OCI-LY3 (cell line): ENCODE measurements at regions not wholly inside any gene's neighbourhood (a gene's known extent, or its start where the extent isn't known, plus 50 kb on each side); places are given as distances from the start of the nearest gene placed in this dataset.

Experiments used
- H2AFZ ChIP-seq: fragments of 200-600, 300-600 bp; shearing (Covaris generic); 2 replicates; pipeline ENCODE4 v1.6.0; 2014; ENCODE audit warnings: antibody characterized with exemption, low read depth, low read length
- H3K27ac ChIP-seq: fragments of 200-600, 300-600 bp; sonication (generic); 2 replicates; pipeline ENCODE4 v1.5.1; 2014; ENCODE audit warnings: mild to moderate bottlenecking, low read length, moderate library complexity, mixed read lengths
- H3K27me3 ChIP-seq: fragments of 200-600, 300-600 bp; sonication (generic); 2 replicates; pipeline ENCODE4 v1.6.1; 2014; ENCODE audit warnings: low read depth, low read length, mixed read lengths
- H3K36me3 ChIP-seq: fragments of 200-600, 300-600 bp; sonication (generic); replicated peaks from 2 replicates; pipeline ENCODE3; 2014; ENCODE audit warnings: low read depth, low read length, mixed read lengths
- H3K4me1 ChIP-seq: fragments of 300-600, 200-600 bp; sonication (generic); 2 replicates; pipeline ENCODE4 v1.6.1; 2014; ENCODE audit warnings: low read length, mixed read lengths
- H3K4me2 ChIP-seq: fragments of 200-600, 300-600 bp; sonication (generic); 2 replicates; pipeline ENCODE4 v1.6.1; 2014; ENCODE audit warnings: low read length, mixed read lengths
- H3K4me3 ChIP-seq: fragments of 300-600, 200-600 bp; sonication (generic); 2 replicates; pipeline ENCODE4 v1.5.1; 2014; ENCODE audit warnings: antibody characterized with exemption, mild to moderate bottlenecking, low read length, moderate library complexity
- H3K79me2 ChIP-seq: fragments of 300-600, 200-600 bp; shearing (Covaris generic); 2 replicates; pipeline ENCODE4 v1.6.1; 2014; ENCODE audit warnings: mild to moderate bottlenecking, low read length, mixed read lengths
- H3K9ac ChIP-seq: fragments of 300-600, 200-600 bp; shearing (Covaris generic); 2 replicates; pipeline ENCODE4 v1.6.0; 2014; ENCODE audit warnings: mild to moderate bottlenecking, low read length, moderate library complexity
- H3K9me3 ChIP-seq: fragments of 200-600, 300-600 bp; shearing (Covaris generic); 2 replicates; pipeline ENCODE4 v1.6.1; 2014; ENCODE audit warnings: low read length, mixed read lengths; ENCODE audit not compliant: insufficient read depth
- H4K20me1 ChIP-seq: fragments of 200-600, 300-600 bp; sonication (generic); 2 replicates; pipeline ENCODE4 v1.6.1; 2016; ENCODE audit warnings: low read length, mixed read lengths; ENCODE audit not compliant: insufficient read depth
- EZH2phosphoT487 ChIP-seq: fragments of 200-600 bp; shearing (Covaris generic); IDR thresholded peaks from 2 replicates; pipeline ENCODE4 v1.6.1; 2018; ENCODE audit warnings: antibody characterized with exemption, mixed run types, low read depth
- TF ChIP-seq, protein P1 (sequence below): fragments of 200-600, 300-600 bp; sonication (generic); IDR thresholded peaks from 2 replicates; pipeline ENCODE4 v1.5.1; 2014; ENCODE audit warnings: antibody characterized with exemption, low read length, low read depth

DNA sequence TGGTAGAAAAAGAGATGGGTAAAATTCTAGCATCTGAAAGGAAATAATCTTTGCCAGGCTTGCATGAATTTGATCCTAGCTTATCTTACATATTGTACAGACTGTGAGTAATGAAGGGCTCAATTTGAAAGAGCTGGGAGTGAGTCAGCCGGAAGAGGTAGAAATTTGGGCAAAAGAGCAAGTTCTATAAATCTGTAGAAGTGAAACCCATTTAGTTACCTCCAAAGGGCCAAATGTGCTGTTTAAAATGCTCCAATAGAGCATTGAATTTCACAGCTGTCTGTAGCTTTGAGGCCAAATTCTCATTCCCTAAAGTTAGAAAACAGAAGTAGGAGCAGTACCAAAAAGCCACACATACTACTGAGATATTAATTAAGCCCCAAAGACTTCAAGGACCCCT lies 466.1 kb downstream of the BTBD3 start:
- no peaks in the 10 kb centered on the region for H3K36me3 ChIP-seq
- H3K4me1 ChIP-seq = no peaks in the 10 kb centered on the region
- TF ChIP-seq, protein P1, sequence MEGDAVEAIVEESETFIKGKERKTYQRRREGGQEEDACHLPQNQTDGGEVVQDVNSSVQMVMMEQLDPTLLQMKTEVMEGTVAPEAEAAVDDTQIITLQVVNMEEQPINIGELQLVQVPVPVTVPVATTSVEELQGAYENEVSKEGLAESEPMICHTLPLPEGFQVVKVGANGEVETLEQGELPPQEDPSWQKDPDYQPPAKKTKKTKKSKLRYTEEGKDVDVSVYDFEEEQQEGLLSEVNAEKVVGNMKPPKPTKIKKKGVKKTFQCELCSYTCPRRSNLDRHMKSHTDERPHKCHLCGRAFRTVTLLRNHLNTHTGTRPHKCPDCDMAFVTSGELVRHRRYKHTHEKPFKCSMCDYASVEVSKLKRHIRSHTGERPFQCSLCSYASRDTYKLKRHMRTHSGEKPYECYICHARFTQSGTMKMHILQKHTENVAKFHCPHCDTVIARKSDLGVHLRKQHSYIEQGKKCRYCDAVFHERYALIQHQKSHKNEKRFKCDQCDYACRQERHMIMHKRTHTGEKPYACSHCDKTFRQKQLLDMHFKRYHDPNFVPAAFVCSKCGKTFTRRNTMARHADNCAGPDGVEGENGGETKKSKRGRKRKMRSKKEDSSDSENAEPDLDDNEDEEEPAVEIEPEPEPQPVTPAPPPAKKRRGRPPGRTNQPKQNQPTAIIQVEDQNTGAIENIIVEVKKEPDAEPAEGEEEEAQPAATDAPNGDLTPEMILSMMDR = no peak
- TF ChIP-seq EZH2phosphoT487 = no peak

DNA sequence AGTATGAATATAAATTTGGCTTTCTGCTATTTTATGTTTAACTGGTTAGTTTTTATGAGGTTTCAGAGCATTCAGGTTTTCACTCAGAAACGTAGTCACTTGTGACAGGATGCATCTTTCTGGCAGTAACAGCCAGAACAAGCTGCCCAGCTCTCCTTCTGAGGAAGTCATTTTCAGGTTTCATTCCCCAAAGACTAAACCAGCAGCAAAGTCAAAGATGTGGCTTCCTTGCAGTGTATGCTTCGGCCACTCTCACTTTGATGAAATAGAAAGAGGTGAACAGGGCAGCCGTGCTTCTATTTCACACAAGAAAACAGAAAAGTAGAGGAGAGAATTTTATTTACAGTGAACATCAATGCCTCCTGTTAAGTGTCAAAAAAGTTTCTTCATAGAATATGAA lies 469.1 kb downstream of the BTBD3 start:
- Histone ChIP-seq H3K79me2 (no peaks in the 10 kb centered on the region), H3K27ac (no peak overlapping the region), H3K9ac (no peak overlapping the region), H3K36me3 (no peaks in the 10 kb centered on the region), H2AFZ (no peak overlapping the region), H3K4me2 (no peak overlapping the region), H3K4me3 (no peak overlapping the region), H3K9me3 (no peaks in the 10 kb centered on the region), H4K20me1 (no peaks in the 10 kb centered on the region), H3K4me1 (no peaks in the 10 kb centered on the region), H3K27me3 (no peaks in the 10 kb centered on the region)
- TF ChIP-seq EZH2phosphoT487 = no peak
- TF ChIP-seq, protein P1 = no peak

More for the DNA sequence above, 466.1 kb downstream of the BTBD3 start:
- Histone ChIP-seq H2AFZ (no peak overlapping the region), H3K79me2 (no peaks in the 10 kb centered on the region), H3K4me3 (no peak overlapping the region), H3K27ac (no peak overlapping the region), H3K9me3 (no peaks in the 10 kb centered on the region), H4K20me1 (no peaks in the 10 kb centered on the region), H3K27me3 (no peaks in the 10 kb centered on the region), H3K4me2 (no peak overlapping the region), H3K9ac (no peak overlapping the region)

DNA sequence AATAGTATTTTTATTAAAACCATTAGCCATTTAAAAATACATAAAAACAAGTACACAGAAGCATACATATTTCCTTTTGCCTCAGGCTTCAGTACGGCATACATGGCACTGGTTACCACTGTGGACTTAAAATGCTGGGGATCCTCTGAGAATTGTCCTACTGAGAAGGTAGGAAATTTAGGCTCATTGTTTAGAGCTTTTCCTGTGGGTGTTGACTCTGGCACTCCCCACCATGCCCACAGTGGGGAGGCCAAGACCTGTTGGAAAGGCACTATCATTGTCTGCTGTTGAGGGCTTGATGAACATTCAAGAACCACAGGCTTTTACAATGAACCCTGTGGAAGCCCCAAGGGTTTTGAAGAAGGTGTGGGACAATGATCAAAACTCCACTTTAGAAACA lies 473.4 kb downstream of the BTBD3 start:
- no peak for TF ChIP-seq EZH2phosphoT487
- TF ChIP-seq, protein P1 = no peak
- Histone ChIP-seq H3K9me3 (no peaks in the 10 kb centered on the region), H3K4me2 (no peak overlapping the region)

DNA sequence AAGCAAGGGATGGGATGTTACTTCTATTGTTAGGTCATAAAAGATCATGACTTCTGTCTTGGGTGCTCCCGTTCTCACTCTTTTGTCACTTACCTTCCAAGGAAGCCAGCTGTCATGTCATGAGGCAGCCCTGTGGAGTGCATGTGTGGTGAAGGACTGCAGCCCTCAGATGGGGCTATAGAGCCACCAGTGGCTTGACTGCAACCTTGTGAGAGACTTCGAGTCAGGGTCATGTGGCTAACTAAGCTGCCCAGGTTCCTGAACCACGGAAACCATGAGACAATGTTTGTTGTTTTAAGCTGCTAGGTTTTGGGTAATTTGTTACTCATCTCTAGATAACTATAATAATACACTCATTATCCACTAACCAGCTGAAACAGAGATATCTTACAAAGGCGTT lies 477.1 kb downstream of the BTBD3 start:
- Histone ChIP-seq H3K9me3 (no peaks in the 10 kb centered on the region), H4K20me1 (no peaks in the 10 kb centered on the region), H3K4me2 (no peak overlapping the region), H2AFZ (no peak overlapping the region), H3K27me3 (no peaks in the 10 kb centered on the region), H3K36me3 (no peaks in the 10 kb centered on the region), H3K4me1 (no peaks in the 10 kb centered on the region), H3K9ac (no peak overlapping the region), H3K27ac (no peak overlapping the region), H3K79me2 (no peaks in the 10 kb centered on the region), H3K4me3 (no peak overlapping the region)
- TF ChIP-seq EZH2phosphoT487 = no peak
- TF ChIP-seq, protein P1 = no peak

More for the DNA sequence above, 473.4 kb downstream of the BTBD3 start:
- no peaks in the 10 kb centered on the region for H3K27me3 ChIP-seq
- H3K4me3 ChIP-seq = no peak overlapping the region
- H3K27ac ChIP-seq = no peak overlapping the region
- no peaks in the 10 kb centered on the region for H3K4me1 ChIP-seq
- H4K20me1 ChIP-seq = no peaks in the 10 kb centered on the region
- no peak overlapping the region for H2AFZ ChIP-seq
- H3K36me3 ChIP-seq = no peaks in the 10 kb centered on the region
- no peaks in the 10 kb centered on the region for H3K79me2 ChIP-seq
- no peak overlapping the region for H3K9ac ChIP-seq
